Mucosa of descending colon (tissue), 3 donors: ENCODE measurements at regions not wholly inside any gene's neighbourhood (a gene's known extent, or its start where the extent isn't known, plus 50 kb on each side); places are given as distances from the start of the nearest gene placed in this dataset.

Experiments used
- ATAC-seq: fragments of 200-7000 bp; cut with Tn5 transposase; one replicate; pipeline ENCODE4 v1.9.1; 2020; ENCODE audit warnings: mild to moderate bottlenecking, moderate library complexity
- DNase-seq, 3 donors: peaks; one replicate each; pipeline ENCODE4 v3.0.0-alpha.2; 2020
- H3K36me3 ChIP-seq: fragments of 200-600 bp; one replicate; pipeline ENCODE4 v1.8.0; 2021; ENCODE audit warnings: low read depth, mild to moderate bottlenecking
- H3K4me1 ChIP-seq: fragments of 200-600 bp; one replicate; pipeline ENCODE4 v1.8.0; 2021; ENCODE audit warnings: low read depth, mild to moderate bottlenecking
- H3K4me3 ChIP-seq: fragments of 200-600 bp; one replicate; pipeline ENCODE4 v1.8.0; 2021; ENCODE audit warnings: mild to moderate bottlenecking
- H3K9me3 ChIP-seq: fragments of 200-600 bp; one replicate; pipeline ENCODE4 v1.8.0; 2021; ENCODE audit warnings: mild to moderate bottlenecking
- CTCF ChIP-seq: fragments of 200-600 bp; IDR thresholded peaks from one replicate; pipeline ENCODE4 v1.8.0; 2022; ENCODE audit warnings: antibody characterized with exemption, mild to moderate bottlenecking
- intact Hi-C, 2 donors: fragments of 100-400 bp; cut with DNase I in 1 of 2; cut with micrococcal nuclease in 1 of 2; formaldehyde crosslinking; loops; one replicate each; pipeline versions ENCODE4 v1.11.0 to v1.11.1; 2022; cut with DNase I, micrococcal nuclease
- donor health status: DM: no; HTN: no; CAD: no; lungs with moderate emphysema.
- donor health status: DM: no; HTN: no; CAD: no.
- donor health status: DM: no; HTN: yes; CAD: no.

- no peaks in the 10 kb centered on the region for H3K36me3 ChIP-seq
- no peak for DNase-seq
- TF ChIP-seq CTCF: no peak
- H3K9me3 ChIP-seq: no peaks in the 10 kb centered on the region
- intact Hi-C loops: no loop called here
- no peak overlapping the region for H3K4me3 ChIP-seq
- no peaks in the 10 kb centered on the region for H3K4me1 ChIP-seq
- no peak for ATAC-seq
These were observed 390.4 kb upstream of the RGPD4 start for GRCh38 chr2:107436281-107436680.

DNA sequence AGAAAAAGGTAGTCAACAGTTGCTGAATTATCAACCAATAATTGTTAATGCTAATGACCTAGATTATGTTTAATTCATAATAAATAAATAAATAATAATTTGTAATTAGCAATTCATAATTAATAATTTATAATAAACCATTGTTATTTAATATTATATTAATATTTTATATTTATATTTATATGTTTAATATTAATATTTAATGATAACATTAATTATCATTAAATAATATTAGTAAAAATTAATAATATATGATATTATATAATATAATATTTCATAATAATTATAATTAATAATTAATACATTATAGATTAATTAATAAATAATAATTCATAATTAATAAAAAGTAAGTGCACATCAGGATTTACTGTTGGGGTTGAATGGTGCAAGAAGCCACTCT lies 389.4 kb upstream of the RGPD4 start:
- no peak for DNase-seq
- no peak for TF ChIP-seq CTCF
- H3K9me3 ChIP-seq: no peaks in the 10 kb centered on the region
- ATAC-seq: no peak
- intact Hi-C loops: no loop called here
- H3K4me1 ChIP-seq: no peaks in the 10 kb centered on the region
- no peaks in the 10 kb centered on the region for H3K36me3 ChIP-seq
- H3K4me3 ChIP-seq: no peak overlapping the region

DNA sequence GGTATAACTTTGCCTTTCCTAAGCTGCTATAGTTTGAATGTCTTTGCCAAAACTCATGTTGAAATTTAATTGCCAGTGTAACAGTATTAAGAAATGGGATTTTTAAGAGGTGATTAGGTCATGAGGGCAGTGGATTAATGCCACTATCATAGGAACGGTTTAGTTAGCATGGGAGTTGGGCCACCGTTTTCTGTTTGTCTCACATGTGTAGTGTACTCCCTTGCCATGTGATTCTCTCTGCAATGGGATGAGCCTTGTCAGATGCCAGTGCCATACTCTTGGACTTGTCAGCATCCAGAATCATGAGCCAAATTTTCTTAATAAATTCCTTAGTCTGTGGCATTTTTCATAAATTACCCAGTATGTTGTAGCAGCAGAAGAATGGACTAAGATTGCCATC lies 388.9 kb upstream of the RGPD4 start:
- no peaks in the 10 kb centered on the region for H3K4me1 ChIP-seq
- H3K4me3 ChIP-seq: no peak overlapping the region
- no peak for TF ChIP-seq CTCF
- ATAC-seq (no peak), DNase-seq (no peak)
- intact Hi-C loops: no loop called here
- H3K36me3 ChIP-seq: no peaks in the 10 kb centered on the region
- no peaks in the 10 kb centered on the region for H3K9me3 ChIP-seq

DNA sequence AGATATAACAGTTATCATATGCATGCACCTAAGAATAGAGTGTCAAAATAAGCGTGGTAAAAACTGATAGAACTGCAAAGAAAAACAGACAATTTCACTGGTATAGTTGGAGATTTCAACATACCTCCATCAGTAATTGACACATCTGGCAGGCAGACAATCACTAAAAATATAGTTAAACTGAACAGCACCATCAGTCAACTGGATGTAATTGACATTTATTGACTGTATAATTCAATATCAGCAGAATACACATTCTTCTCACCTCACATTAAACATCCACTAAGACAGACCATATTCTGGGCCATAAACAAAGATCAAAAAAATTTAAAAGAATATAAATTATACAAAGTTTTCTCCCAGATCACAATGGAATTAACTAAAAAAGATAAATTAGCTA lies 378.5 kb upstream of the RGPD4 start:
- no peak for ATAC-seq
- Histone ChIP-seq H3K4me3 (no peak overlapping the region), H3K4me1 (no peaks in the 10 kb centered on the region), H3K36me3 (no peaks in the 10 kb centered on the region), H3K9me3 (no peaks in the 10 kb centered on the region)
- no peak for TF ChIP-seq CTCF
- no peak for DNase-seq
- intact Hi-C loops: no loop called here

GRCh38 chr2:107461301-107461700 lies 365.4 kb upstream of the RGPD4 start:
- Histone ChIP-seq H3K4me1 (no peaks in the 10 kb centered on the region), H3K4me3 (no peak overlapping the region), H3K36me3 (no peaks in the 10 kb centered on the region), H3K9me3 (no peaks in the 10 kb centered on the region)
- no peak for TF ChIP-seq CTCF
- DNase-seq (no peak), ATAC-seq (no peak)
- intact Hi-C loops: no loop called here

GRCh38 chr2:107462181-107462580 lies 364.5 kb upstream of the RGPD4 start:
- no peak for TF ChIP-seq CTCF
- no peak for ATAC-seq

More at GRCh38 chr2:107462181-107462580, 364.5 kb upstream of the RGPD4 start:
- Histone ChIP-seq H3K4me1 (no peaks in the 10 kb centered on the region), H3K36me3 (no peaks in the 10 kb centered on the region), H3K4me3 (no peak overlapping the region), H3K9me3 (no peaks in the 10 kb centered on the region)
- intact Hi-C loops: no loop called here
- DNase-seq: no peak
